Ovary (tissue), 3 donors: ENCODE measurements at regions not wholly inside any gene's neighbourhood (a gene's known extent, or its start where the extent isn't known, plus 50 kb on each side); places are given as distances from the start of the nearest gene placed in this dataset.
"Not testable (repeated sequence)": the region's sequence is repeated elsewhere in the genome, so short reads cannot be mapped to it uniquely, and the experiment has no call there.

Experiments used
- EP300 ChIP-seq: sonication (generic); formaldehyde crosslinking; IDR thresholded peaks from one replicate; pipeline ENCODE4 v1.6.1; 2017; ENCODE audit warnings: antibody characterized with exemption
- TF ChIP-seq, protein P1 (sequence below), 3 donors: fragments of 450-650 bp in 2 of 3; fragments of 200-600 bp in 1 of 3; IDR thresholded peaks; one replicate each; pipeline versions ENCODE4 v1.5.1 to v1.8.0; 2016 to 2022; ENCODE audit warnings: antibody characterized with exemption in 3 of 3, mild to moderate bottlenecking in 1 of 3
- donor health status: DM: no; HTN: no; CAD: no.

DNA sequence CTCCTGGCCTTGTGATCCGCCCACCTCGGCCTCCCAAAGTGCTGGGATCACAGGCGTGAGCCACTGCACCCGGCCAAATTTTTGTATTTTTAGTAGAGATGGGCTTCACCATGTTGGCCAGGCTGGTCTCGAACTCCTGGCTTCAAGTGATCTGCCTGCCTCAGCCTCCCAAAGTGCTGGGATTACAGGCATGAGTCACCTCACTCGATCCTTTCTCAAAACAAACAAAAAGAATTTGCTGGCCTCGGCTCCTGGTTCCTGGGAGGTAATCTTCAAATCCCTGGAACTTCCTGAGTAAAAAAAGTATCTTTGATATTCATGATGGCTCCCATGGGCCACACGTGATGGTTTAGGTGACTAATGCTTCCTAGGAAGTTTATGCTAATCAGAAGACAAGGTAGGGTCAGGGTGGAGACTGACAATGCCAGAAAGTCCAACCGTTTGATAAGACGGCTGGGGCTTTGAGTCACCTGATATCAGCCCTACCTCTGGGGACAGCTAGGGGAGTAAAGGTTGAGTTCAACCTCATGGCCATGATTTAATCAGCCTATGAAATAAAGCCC lies 113.1 kb upstream of the NEK6 start:
- TF ChIP-seq EP300 = not testable (repeated sequence)
- TF ChIP-seq, protein P1, sequence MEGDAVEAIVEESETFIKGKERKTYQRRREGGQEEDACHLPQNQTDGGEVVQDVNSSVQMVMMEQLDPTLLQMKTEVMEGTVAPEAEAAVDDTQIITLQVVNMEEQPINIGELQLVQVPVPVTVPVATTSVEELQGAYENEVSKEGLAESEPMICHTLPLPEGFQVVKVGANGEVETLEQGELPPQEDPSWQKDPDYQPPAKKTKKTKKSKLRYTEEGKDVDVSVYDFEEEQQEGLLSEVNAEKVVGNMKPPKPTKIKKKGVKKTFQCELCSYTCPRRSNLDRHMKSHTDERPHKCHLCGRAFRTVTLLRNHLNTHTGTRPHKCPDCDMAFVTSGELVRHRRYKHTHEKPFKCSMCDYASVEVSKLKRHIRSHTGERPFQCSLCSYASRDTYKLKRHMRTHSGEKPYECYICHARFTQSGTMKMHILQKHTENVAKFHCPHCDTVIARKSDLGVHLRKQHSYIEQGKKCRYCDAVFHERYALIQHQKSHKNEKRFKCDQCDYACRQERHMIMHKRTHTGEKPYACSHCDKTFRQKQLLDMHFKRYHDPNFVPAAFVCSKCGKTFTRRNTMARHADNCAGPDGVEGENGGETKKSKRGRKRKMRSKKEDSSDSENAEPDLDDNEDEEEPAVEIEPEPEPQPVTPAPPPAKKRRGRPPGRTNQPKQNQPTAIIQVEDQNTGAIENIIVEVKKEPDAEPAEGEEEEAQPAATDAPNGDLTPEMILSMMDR (IDR thresholded peaks at IDR 0.05) = not testable (repeated sequence)
